ENCODE measurements at regions not wholly inside any gene's neighbourhood (a gene's known extent, or its start where the extent isn't known, plus 50 kb on each side); places are given as distances from the start of the nearest gene placed in this dataset.

- H3T11ph ChIP-seq (ENCODE audit: low read length) = no peak overlapping the region
- H3K9ac ChIP-seq (ENCODE audit: extremely low read depth, insufficient read length, low read length) = no peak overlapping the region
- H3K27me3 ChIP-seq (ENCODE audit: insufficient read depth, low read length) = no peaks in the 10 kb centered on the region
- H3K14ac ChIP-seq (ENCODE audit: insufficient read depth, low read length) = no peak overlapping the region
- no peaks in the 10 kb centered on the region for H3K23me2 ChIP-seq (ENCODE audit: insufficient read length, low read depth, low read length, poor library complexity, severe bottlenecking)
- no peak overlapping the region for H3K4ac ChIP-seq (ENCODE audit: low read depth, low read length)
- H2BK12ac ChIP-seq (ENCODE audit: insufficient read length, low read depth, low read length) = no peak overlapping the region
- H2AFZ ChIP-seq (ENCODE audit: low read length) = no peak overlapping the region
- DNase-seq = no peak
- no peak overlapping the region for H3K4me2 ChIP-seq (ENCODE audit: insufficient read depth, insufficient read length, low read length)
- H3K27ac ChIP-seq (ENCODE audit: insufficient read length, low read depth, low read length) = no peak overlapping the region
- WGBS (ENCODE audit: extremely low coverage, insufficient read length, low lambda C conversion rate) = no CpG with 5 or more reads among the region's 8 CpGs
- H3K18ac ChIP-seq (ENCODE audit: insufficient read length, low read depth, low read length) = no peak overlapping the region
- Mint-ChIP-seq H3K27ac (no peak overlapping the region), H3K4me1 (no peaks in the 10 kb centered on the region), H3K9me3 (no peaks in the 10 kb centered on the region), H3K36me3 (ENCODE audit: insufficient read depth in 1 of 3, low read depth in 3 of 3) (no peaks in the 10 kb centered on the region; a peak in 1 of 7 replicates), H3K4me3 (no peak overlapping the region), H3K27me3 (ENCODE audit: low read depth) (peaks cover 3% of the 10 kb centered on the region)
- no peaks in the 10 kb centered on the region for H3K79me2 ChIP-seq (ENCODE audit: insufficient read depth, low read length)
- no peak overlapping the region for H4K5ac ChIP-seq (ENCODE audit: insufficient read length, low read depth, low read length)
- H4K8ac ChIP-seq (replicated peaks; ENCODE audit: insufficient read length, low read depth, low read length) = no peak overlapping the region
- H2AK5ac ChIP-seq (ENCODE audit: insufficient read length, low read length) = no peak overlapping the region
- no peak overlapping the region for H4K91ac ChIP-seq (ENCODE audit: insufficient read length, low read depth, low read length)
- no peak overlapping the region for H2BK120ac ChIP-seq (ENCODE audit: low read depth, low read length, poor library complexity, severe bottlenecking)
- H3K9me3 ChIP-seq (ENCODE audit: control insufficient read depth, low read depth, low read length) = no peaks in the 10 kb centered on the region
- no peaks in the 10 kb centered on the region for H3K79me1 ChIP-seq (ENCODE audit: insufficient read depth, low read depth, low read length, poor library complexity, severe bottlenecking)
- H3K23ac ChIP-seq (ENCODE audit: insufficient read length, low read depth, low read length) = no peak overlapping the region
- no peaks in the 10 kb centered on the region for H3K4me1 ChIP-seq (ENCODE audit: insufficient read depth, low read length)
- H2BK20ac ChIP-seq (ENCODE audit: low read depth, low read length, poor library complexity, severe bottlenecking) = no peak overlapping the region
- no peak for TF ChIP-seq CTCF (conservative IDR thresholded peaks at IDR 0.05)
- no peak overlapping the region for H2BK15ac ChIP-seq (ENCODE audit: low read depth, low read length)
- H3K56ac ChIP-seq (ENCODE audit: insufficient read length, low read depth, low read length) = no peak overlapping the region
- no peaks in the 10 kb centered on the region for H4K20me1 ChIP-seq (ENCODE audit: control insufficient read depth, insufficient read depth, insufficient read length)
- H2BK5ac ChIP-seq (ENCODE audit: insufficient read length, low read length) = no peak overlapping the region
Measured at GRCh38 chr2:18167871-18168270, 289.4 kb downstream of the KCNS3 start.
